ENCODE measurements at regions not wholly inside any gene's neighbourhood (a gene's known extent, or its start where the extent isn't known, plus 50 kb on each side); places are given as distances from the start of the nearest gene placed in this dataset.

DNA sequence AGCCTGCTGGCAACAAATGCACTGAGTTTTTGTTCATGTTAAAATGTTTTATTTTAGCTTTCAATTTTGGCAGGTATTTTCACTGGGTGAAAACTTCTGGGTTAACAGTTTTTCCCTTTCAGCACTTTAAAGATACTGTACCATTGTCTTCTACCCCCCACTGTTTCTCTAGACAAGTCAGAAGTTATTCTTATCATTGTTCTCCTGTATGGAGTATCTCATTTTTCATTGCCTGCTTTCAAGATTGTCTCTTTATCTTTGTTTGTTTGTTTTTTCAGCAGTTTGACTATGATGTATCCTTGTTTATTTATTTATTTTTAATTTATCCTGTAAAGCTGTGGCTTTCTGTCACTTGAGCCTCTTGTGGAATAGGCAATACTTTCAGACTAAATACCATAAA is 277.0 kb downstream of the ICOS start:
- H3K36me3 ChIP-seq (ENCODE audit: insufficient read depth, low read length): no peaks in the 10 kb centered on the region
- H3F3A ChIP-seq (ENCODE audit: low read depth): no peaks in the 10 kb centered on the region
- TF ChIP-seq, protein P1, sequence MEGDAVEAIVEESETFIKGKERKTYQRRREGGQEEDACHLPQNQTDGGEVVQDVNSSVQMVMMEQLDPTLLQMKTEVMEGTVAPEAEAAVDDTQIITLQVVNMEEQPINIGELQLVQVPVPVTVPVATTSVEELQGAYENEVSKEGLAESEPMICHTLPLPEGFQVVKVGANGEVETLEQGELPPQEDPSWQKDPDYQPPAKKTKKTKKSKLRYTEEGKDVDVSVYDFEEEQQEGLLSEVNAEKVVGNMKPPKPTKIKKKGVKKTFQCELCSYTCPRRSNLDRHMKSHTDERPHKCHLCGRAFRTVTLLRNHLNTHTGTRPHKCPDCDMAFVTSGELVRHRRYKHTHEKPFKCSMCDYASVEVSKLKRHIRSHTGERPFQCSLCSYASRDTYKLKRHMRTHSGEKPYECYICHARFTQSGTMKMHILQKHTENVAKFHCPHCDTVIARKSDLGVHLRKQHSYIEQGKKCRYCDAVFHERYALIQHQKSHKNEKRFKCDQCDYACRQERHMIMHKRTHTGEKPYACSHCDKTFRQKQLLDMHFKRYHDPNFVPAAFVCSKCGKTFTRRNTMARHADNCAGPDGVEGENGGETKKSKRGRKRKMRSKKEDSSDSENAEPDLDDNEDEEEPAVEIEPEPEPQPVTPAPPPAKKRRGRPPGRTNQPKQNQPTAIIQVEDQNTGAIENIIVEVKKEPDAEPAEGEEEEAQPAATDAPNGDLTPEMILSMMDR (conservative IDR thresholded peaks at IDR 0.05; ENCODE audit: low read length): no peak
- TF ChIP-seq EZH2phosphoT487 (IDR thresholded peaks at IDR 0.05; ENCODE audit: borderline replicate concordance): no peak
- H3K79me2 ChIP-seq (ENCODE audit: insufficient read depth, low read length): no peaks in the 10 kb centered on the region
- H3K4me2 ChIP-seq (ENCODE audit: low read depth, low read length, poor library complexity, severe bottlenecking): no peak overlapping the region
- H3K9me2 ChIP-seq (replicated peaks; ENCODE audit: low read depth, low read length): no peaks in the 10 kb centered on the region
- no peak overlapping the region for H2AFZ ChIP-seq (ENCODE audit: low read length)
- H3K4me1 ChIP-seq (ENCODE audit: insufficient read depth, low read length, poor library complexity, severe bottlenecking): no peaks in the 10 kb centered on the region
- H3K4me3 ChIP-seq (ENCODE audit: low read length, poor library complexity, severe bottlenecking): no peak overlapping the region
- H3K27me3 ChIP-seq (ENCODE audit: insufficient read depth, low read length, poor library complexity, severe bottlenecking): no peaks in the 10 kb centered on the region
- no peak overlapping the region for H3K9ac ChIP-seq (ENCODE audit: low read depth, low read length, poor library complexity, severe bottlenecking)
- no peaks in the 10 kb centered on the region for H3K9me3 ChIP-seq (ENCODE audit: insufficient read depth, low read depth, low read length)
- no peaks in the 10 kb centered on the region for H4K20me1 ChIP-seq (ENCODE audit: insufficient read depth, low read length, poor library complexity, severe bottlenecking)

DNA sequence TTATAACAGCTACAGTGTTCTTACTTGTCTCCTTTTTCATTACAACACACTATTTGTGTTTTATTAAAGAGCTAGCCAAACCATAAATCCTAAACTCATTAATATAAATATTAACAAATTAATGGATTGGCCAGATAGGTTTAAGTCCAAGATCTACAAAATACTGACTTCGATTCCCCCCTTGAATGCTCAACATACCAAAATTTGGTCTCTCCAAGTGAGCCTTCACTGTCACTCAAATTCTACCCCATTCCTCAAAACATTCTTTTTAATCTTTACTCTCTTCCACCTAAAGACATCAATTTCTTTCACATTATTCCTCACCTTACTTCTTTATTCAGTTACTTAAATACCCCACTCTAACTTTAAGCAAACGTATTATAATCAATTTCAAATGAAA is 281.5 kb downstream of the ICOS start:
- Histone ChIP-seq H3K4me3 (ENCODE audit: low read length, poor library complexity, severe bottlenecking) (no peak overlapping the region), H3K4me2 (ENCODE audit: low read depth, low read length, poor library complexity, severe bottlenecking) (no peak overlapping the region), H3K9me3 (ENCODE audit: insufficient read depth, low read depth, low read length) (no peaks in the 10 kb centered on the region), H3K4me1 (ENCODE audit: insufficient read depth, low read length, poor library complexity, severe bottlenecking) (no peaks in the 10 kb centered on the region), H4K20me1 (ENCODE audit: insufficient read depth, low read length, poor library complexity, severe bottlenecking) (no peaks in the 10 kb centered on the region), H3F3A (ENCODE audit: low read depth) (no peaks in the 10 kb centered on the region), H3K27me3 (ENCODE audit: insufficient read depth, low read length, poor library complexity, severe bottlenecking) (no peaks in the 10 kb centered on the region), H3K79me2 (ENCODE audit: insufficient read depth, low read length) (no peaks in the 10 kb centered on the region), H2AFZ (ENCODE audit: low read length) (no peak overlapping the region), H3K9ac (ENCODE audit: low read depth, low read length, poor library complexity, severe bottlenecking) (no peak overlapping the region), H3K9me2 (replicated peaks; ENCODE audit: low read depth, low read length) (no peaks in the 10 kb centered on the region), H3K36me3 (ENCODE audit: insufficient read depth, low read length) (no peaks in the 10 kb centered on the region)
- no peak for TF ChIP-seq EZH2phosphoT487 (IDR thresholded peaks at IDR 0.05; ENCODE audit: borderline replicate concordance)
- TF ChIP-seq, protein P1 (conservative IDR thresholded peaks at IDR 0.05; ENCODE audit: low read length): no peak

DNA sequence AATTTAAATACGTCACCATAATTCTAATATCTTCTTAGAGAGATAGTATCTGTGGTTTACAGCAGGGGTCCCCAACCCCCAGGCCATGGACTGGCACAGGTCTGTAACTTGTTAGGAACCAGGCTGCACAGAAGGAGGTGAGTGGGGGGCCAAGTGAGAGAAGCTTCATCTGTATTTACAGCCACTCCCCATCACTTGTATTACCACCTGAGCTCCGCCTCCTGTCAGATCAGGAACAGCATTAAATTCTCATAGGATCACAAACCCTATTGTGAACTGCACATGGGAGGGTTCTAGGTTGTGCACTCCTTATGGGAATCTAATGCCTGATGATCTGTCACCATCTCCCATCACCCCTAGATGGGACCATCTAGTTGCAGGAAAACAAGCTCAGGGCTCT is 282.6 kb downstream of the ICOS start:
- Histone ChIP-seq H3K79me2 (ENCODE audit: insufficient read depth, low read length) (no peaks in the 10 kb centered on the region), H3K4me1 (ENCODE audit: insufficient read depth, low read length, poor library complexity, severe bottlenecking) (no peaks in the 10 kb centered on the region), H4K20me1 (ENCODE audit: insufficient read depth, low read length, poor library complexity, severe bottlenecking) (no peaks in the 10 kb centered on the region), H3K36me3 (ENCODE audit: insufficient read depth, low read length) (no peaks in the 10 kb centered on the region), H3K4me2 (ENCODE audit: low read depth, low read length, poor library complexity, severe bottlenecking) (no peak overlapping the region), H3K4me3 (ENCODE audit: low read length, poor library complexity, severe bottlenecking) (no peak overlapping the region), H3K9me2 (replicated peaks; ENCODE audit: low read depth, low read length) (no peaks in the 10 kb centered on the region), H3K9ac (ENCODE audit: low read depth, low read length, poor library complexity, severe bottlenecking) (no peak overlapping the region), H3K9me3 (ENCODE audit: insufficient read depth, low read depth, low read length) (no peaks in the 10 kb centered on the region), H3K27me3 (ENCODE audit: insufficient read depth, low read length, poor library complexity, severe bottlenecking) (no peaks in the 10 kb centered on the region), H2AFZ (ENCODE audit: low read length) (no peak overlapping the region), H3F3A (ENCODE audit: low read depth) (no peaks in the 10 kb centered on the region)
- no peak for TF ChIP-seq EZH2phosphoT487 (IDR thresholded peaks at IDR 0.05; ENCODE audit: borderline replicate concordance)
- TF ChIP-seq, protein P1 (conservative IDR thresholded peaks at IDR 0.05; ENCODE audit: low read length): no peak
